Upper lobe of left lung (tissue), 6 donors: ENCODE measurements at regions not wholly inside any gene's neighbourhood (a gene's known extent, or its start where the extent isn't known, plus 50 kb on each side); places are given as distances from the start of the nearest gene placed in this dataset.
"Not testable (repeated sequence)": the region's sequence is repeated elsewhere in the genome, so short reads cannot be mapped to it uniquely, and the experiment has no call there.

Source experiments
- ATAC-seq, 2 donors: fragments of 200-7000 bp; cut with Tn5 transposase; one replicate each; pipeline ENCODE4 v1.9.1; 2022; ENCODE audit warnings: mild to moderate bottlenecking in 2 of 2, moderate library complexity in 2 of 2; ENCODE audit not compliant: low FRiP score in 2 of 2
- DNase-seq, 2 donors: peaks; one replicate each; pipeline ENCODE4 v3.0.0-alpha.2; 2019 to 2020
- H3K27ac ChIP-seq, 4 donors: fragments of 200-600 bp; sonication (generic); one replicate each; pipeline ENCODE4 v1.5.1; 2016 to 2019
- H3K27me3 ChIP-seq, 4 donors: fragments of 200-600 bp; sonication (generic); one replicate each; pipeline ENCODE4 v1.5.1; 2017 to 2019
- H3K36me3 ChIP-seq, 4 donors: fragments of 200-600 bp; sonication (generic); one replicate each; pipeline ENCODE4 v1.5.1; 2016 to 2019
- H3K4me1 ChIP-seq, 4 donors: fragments of 200-600 bp; sonication (generic); one replicate each; pipeline ENCODE4 v1.5.1; 2018 to 2019
- H3K4me3 ChIP-seq, 4 donors: fragments of 200-600 bp; sonication (generic); one replicate each; pipeline ENCODE4 v1.5.1; 2017 to 2019; ENCODE audit warnings: mild to moderate bottlenecking in 2 of 4, moderate library complexity in 1 of 4
- H3K9me3 ChIP-seq, 4 donors: fragments of 200-600 bp; sonication (generic); one replicate each; pipeline ENCODE4 v1.5.1; 2018 to 2019
- WGBS, 2 donors: methylation state at CpG; one replicate each; pipeline ENCODE4 v1.1.5; 2017 to 2018; 5-methylcytosine and 5-hydroxymethylcytosine counted together
- donor health status: DM: no; HTN: no; CAD: no; lungs with moderate emphysema.
- donor health status: DM: no; HTN: yes; CAD: no; lungs with severe emphysema.

- not testable (repeated sequence) for H3K4me1 ChIP-seq
Measured at GRCh38 chr5:176018598-176018997, 50.5 kb upstream of the THOC3 start.

GRCh38 chr5:176020852-176021251 is 52.7 kb upstream of the THOC3 start:
- DNase-seq, H3K9me3 ChIP-seq, H3K27me3 ChIP-seq, H3K27ac ChIP-seq, H3K36me3 ChIP-seq, H3K4me1 ChIP-seq, H3K4me3 ChIP-seq: not testable (repeated sequence)
- peak; percentile 11 to 23 for ATAC-seq
- WGBS, 2 donors, result 66% methylated on average over 2 of the region's 4 CpGs; no CpG with 5 or more reads in 1 of the 2 donors

More at GRCh38 chr5:176018598-176018997, 50.5 kb upstream of the THOC3 start:
- not testable (repeated sequence) for DNase-seq, H3K36me3 ChIP-seq, H3K27me3 ChIP-seq, H3K4me3 ChIP-seq, ATAC-seq, H3K27ac ChIP-seq, H3K9me3 ChIP-seq
- WGBS, 2 donors, result no CpG with 5 or more reads among the region's 2 CpGs

- H3K4me3 ChIP-seq, DNase-seq, H3K4me1 ChIP-seq, H3K27ac ChIP-seq, H3K27me3 ChIP-seq, H3K36me3 ChIP-seq, ATAC-seq, H3K9me3 ChIP-seq: not testable (repeated sequence)
- WGBS, 2 donors, result 89% methylated on average over 4 of the region's 5 CpGs; no CpG with 5 or more reads in 1 of the 2 donors
Measured at GRCh38 chr5:176023535-176023934, 55.4 kb upstream of the THOC3 start.

- H3K4me3 ChIP-seq, DNase-seq, H3K9me3 ChIP-seq, H3K36me3 ChIP-seq, H3K27me3 ChIP-seq, H3K27ac ChIP-seq, H3K4me1 ChIP-seq: not testable (repeated sequence)
- WGBS, 2 donors, result 90% methylated on average over 4 of the region's 7 CpGs; no CpG with 5 or more reads in 1 of the 2 donors
- ATAC-seq, result peak in 1 of 2 donors; percentile 62
Measured at GRCh38 chr5:176029445-176029844, 61.3 kb upstream of the THOC3 start.

- DNase-seq, H3K4me1 ChIP-seq, H3K27ac ChIP-seq, H3K9me3 ChIP-seq, H3K36me3 ChIP-seq, H3K4me3 ChIP-seq, ATAC-seq, H3K27me3 ChIP-seq: not testable (repeated sequence)
- no CpG with 5 or more reads among the region's 6 CpGs for WGBS, 2 donors
Measured at GRCh38 chr5:176030361-176031117, 62.4 kb upstream of the THOC3 start.

- not testable (repeated sequence) for DNase-seq
Measured at GRCh38 chr5:176031118-176031510, 63.0 kb upstream of the THOC3 start.

GRCh38 chr5:176033186-176033585 is 65.1 kb upstream of the THOC3 start:
- not testable (repeated sequence) for DNase-seq, H3K4me1 ChIP-seq, H3K36me3 ChIP-seq, H3K27ac ChIP-seq, H3K9me3 ChIP-seq, H3K27me3 ChIP-seq, H3K4me3 ChIP-seq, ATAC-seq
- 76 to 100% methylated on average over 1 to 2 of the region's 3 CpGs for WGBS, 2 donors

More at GRCh38 chr5:176031118-176031510, 63.0 kb upstream of the THOC3 start:
- H3K4me3 ChIP-seq, H3K27me3 ChIP-seq, H3K9me3 ChIP-seq, H3K36me3 ChIP-seq, H3K4me1 ChIP-seq, ATAC-seq, H3K27ac ChIP-seq: not testable (repeated sequence)
- WGBS, 2 donors, result 64% methylated on average over 2 of the region's 3 CpGs; no CpG with 5 or more reads in 1 of the 2 donors

- 92 to 100% methylated on average over 2 to 5 of the region's 15 CpGs for WGBS, 2 donors
- ATAC-seq, result peak in 1 of 2 donors; percentile 36
- not testable (repeated sequence) for H3K4me3 ChIP-seq, H3K27me3 ChIP-seq, H3K4me1 ChIP-seq, H3K9me3 ChIP-seq, H3K27ac ChIP-seq, H3K36me3 ChIP-seq
- DNase-seq, result peak in 1 of 2 donors; percentile 56
Measured at GRCh38 chr5:176034407-176035200, 66.5 kb upstream of the THOC3 start.

GRCh38 chr5:176035201-176035530 is 67.1 kb upstream of the THOC3 start:
- not testable (repeated sequence) for H3K36me3 ChIP-seq
- peak; percentile 34 to 52 for ATAC-seq
- 90% methylated on average over 10 of the region's 12 CpGs; no CpG with 5 or more reads in 1 of the 2 donors for WGBS, 2 donors

GRCh38 chr5:176035816-176036308 is 67.7 kb upstream of the THOC3 start:
- H3K4me3 ChIP-seq, H3K27ac ChIP-seq, H3K9me3 ChIP-seq, H3K36me3 ChIP-seq, H3K27me3 ChIP-seq, H3K4me1 ChIP-seq: not testable (repeated sequence)
- DNase-seq (peak in 1 of 2 donors; percentile 79), ATAC-seq (peak; percentile 21 to 62)
- 92% methylated on average over 7 of the region's 16 CpGs; no CpG with 5 or more reads in 1 of the 2 donors for WGBS, 2 donors

More at GRCh38 chr5:176035201-176035530, 67.1 kb upstream of the THOC3 start:
- H3K4me3 ChIP-seq, H3K27me3 ChIP-seq, DNase-seq, H3K9me3 ChIP-seq, H3K27ac ChIP-seq, H3K4me1 ChIP-seq: not testable (repeated sequence)

GRCh38 chr5:176036391-176036790 is 68.3 kb upstream of the THOC3 start:
- WGBS, 2 donors, result 77 to 82% methylated on average over 9 to 10 of the region's 16 CpGs
- not testable (repeated sequence) for H3K27ac ChIP-seq

GRCh38 chr5:176037190-176037589 is 69.1 kb upstream of the THOC3 start:
- H3K27me3 ChIP-seq, ATAC-seq, H3K36me3 ChIP-seq, H3K9me3 ChIP-seq, H3K4me3 ChIP-seq, H3K4me1 ChIP-seq, H3K27ac ChIP-seq, DNase-seq: not testable (repeated sequence)
- 79 to 85% methylated on average over 5 of the region's 5 CpGs for WGBS, 2 donors

More at GRCh38 chr5:176036391-176036790, 68.3 kb upstream of the THOC3 start:
- peak in 1 of 2 donors; percentile 43 for DNase-seq
- not testable (repeated sequence) for H3K36me3 ChIP-seq, H3K4me3 ChIP-seq, H3K4me1 ChIP-seq, H3K27me3 ChIP-seq, H3K9me3 ChIP-seq, ATAC-seq
